Muscle layer of colon (tissue), 2 donors: ENCODE measurements at regions not wholly inside any gene's neighbourhood (a gene's known extent, or its start where the extent isn't known, plus 50 kb on each side); places are given as distances from the start of the nearest gene placed in this dataset.
"Not testable (repeated sequence)": the region's sequence is repeated elsewhere in the genome, so short reads cannot be mapped to it uniquely, and the experiment has no call there.

Experiments used
- H3K27ac ChIP-seq: one replicate; pipeline ENCODE4 v1.7.0; 2013; ENCODE audit warnings: low read depth, mild to moderate bottlenecking, low read length, moderate library complexity
- H3K27me3 ChIP-seq, 2 donors: one replicate each; pipeline ENCODE4 v1.7.0; 2013; ENCODE audit warnings: low read length in 2 of 2, mild to moderate bottlenecking in 2 of 2; ENCODE audit not compliant: insufficient read depth in 2 of 2, control insufficient read depth in 1 of 2
- H3K36me3 ChIP-seq: one replicate; pipeline ENCODE4 v1.7.0; 2013; ENCODE audit warnings: mild to moderate bottlenecking, low read length; ENCODE audit not compliant: insufficient read depth
- H3K4me1 ChIP-seq: one replicate; pipeline ENCODE4 v1.7.0; 2013; ENCODE audit warnings: mild to moderate bottlenecking, low read length; ENCODE audit not compliant: insufficient read depth
- H3K4me3 ChIP-seq, 2 donors: one replicate each; pipeline ENCODE4 v1.7.0; 2013; ENCODE audit warnings: low read length in 2 of 2, low read depth in 1 of 2, mild to moderate bottlenecking in 1 of 2, moderate library complexity in 1 of 2
- H3K9ac ChIP-seq: one replicate; pipeline ENCODE4 v1.7.0; 2013; ENCODE audit warnings: low read length
- H3K9me3 ChIP-seq: one replicate; pipeline ENCODE4 v1.7.0; 2013; ENCODE audit warnings: mild to moderate bottlenecking, low read length
- donor health status: abdominal sarcoma.
- donor health status: Adenocarcinoma of cecum.

GRCh38 chr6:56887086-56887485 is 67.8 kb upstream of the BEND6 start:
- Histone ChIP-seq H3K27me3 (no peaks in the 10 kb centered on the region), H3K4me3 (no peak overlapping the region), H3K9ac (no peak overlapping the region), H3K4me1 (peaks cover 8% of the 10 kb centered on the region), H3K36me3 (no peaks in the 10 kb centered on the region), H3K27ac (no peak overlapping the region), H3K9me3 (no peaks in the 10 kb centered on the region)

- no peaks in the 10 kb centered on the region for H3K27me3 ChIP-seq
- H3K9ac ChIP-seq = no peak overlapping the region
- no peaks in the 10 kb centered on the region for H3K36me3 ChIP-seq
- no peak overlapping the region for H3K4me3 ChIP-seq
- H3K9me3 ChIP-seq = no peaks in the 10 kb centered on the region
- no peak overlapping the region for H3K27ac ChIP-seq
- H3K4me1 ChIP-seq = no peaks in the 10 kb centered on the region
Measured at GRCh38 chr6:56877922-56878321, 77.0 kb upstream of the BEND6 start.

GRCh38 chr6:56875961-56876360 is 78.9 kb upstream of the BEND6 start:
- Histone ChIP-seq H3K4me3 (no peak overlapping the region), H3K36me3 (no peaks in the 10 kb centered on the region), H3K4me1 (no peaks in the 10 kb centered on the region), H3K27ac (no peak overlapping the region), H3K9ac (no peak overlapping the region), H3K9me3 (no peaks in the 10 kb centered on the region), H3K27me3 (no peaks in the 10 kb centered on the region)

- H3K4me1 ChIP-seq = no peaks in the 10 kb centered on the region
- no peak overlapping the region for H3K27ac ChIP-seq
- H3K36me3 ChIP-seq = no peaks in the 10 kb centered on the region
- H3K4me3 ChIP-seq = no peak overlapping the region
- H3K9ac ChIP-seq = no peak overlapping the region
- no peaks in the 10 kb centered on the region for H3K9me3 ChIP-seq
- H3K27me3 ChIP-seq = no peaks in the 10 kb centered on the region
Measured at GRCh38 chr6:56875523-56875922, 79.4 kb upstream of the BEND6 start.

- no peak overlapping the region for H3K27ac ChIP-seq
- H3K4me1 ChIP-seq = no peaks in the 10 kb centered on the region
- H3K9me3 ChIP-seq = no peaks in the 10 kb centered on the region
- no peaks in the 10 kb centered on the region for H3K27me3 ChIP-seq
- H3K4me3 ChIP-seq = no peak overlapping the region
- no peak overlapping the region for H3K9ac ChIP-seq
- H3K36me3 ChIP-seq = no peaks in the 10 kb centered on the region
Measured at GRCh38 chr6:56874328-56874727, 80.6 kb upstream of the BEND6 start.

- not testable (repeated sequence) for H3K4me1 ChIP-seq
Measured at GRCh38 chr6:56870053-56870452, 84.9 kb upstream of the BEND6 start.

GRCh38 chr6:56869346-56869745 is 85.6 kb upstream of the BEND6 start:
- Histone ChIP-seq H3K4me3 (no peak overlapping the region), H3K36me3 (no peaks in the 10 kb centered on the region), H3K27me3 (no peaks in the 10 kb centered on the region), H3K27ac (no peak overlapping the region), H3K9ac (no peak overlapping the region), H3K9me3 (no peaks in the 10 kb centered on the region), H3K4me1 (no peaks in the 10 kb centered on the region)

More at GRCh38 chr6:56870053-56870452, 84.9 kb upstream of the BEND6 start:
- not testable (repeated sequence) for H3K27ac ChIP-seq, H3K9me3 ChIP-seq, H3K36me3 ChIP-seq, H3K9ac ChIP-seq, H3K4me3 ChIP-seq, H3K27me3 ChIP-seq

GRCh38 chr6:56868687-56869086 is 86.2 kb upstream of the BEND6 start:
- no peak overlapping the region for H3K4me3 ChIP-seq
- no peak overlapping the region for H3K27ac ChIP-seq
- H3K4me1 ChIP-seq = no peaks in the 10 kb centered on the region
- no peaks in the 10 kb centered on the region for H3K36me3 ChIP-seq
- H3K9me3 ChIP-seq = no peaks in the 10 kb centered on the region
- H3K27me3 ChIP-seq = no peaks in the 10 kb centered on the region
- H3K9ac ChIP-seq = no peak overlapping the region

GRCh38 chr6:56866917-56867522 is 87.9 kb upstream of the BEND6 start:
- Histone ChIP-seq H3K27me3 (no peaks in the 10 kb centered on the region), H3K4me3 (no peak overlapping the region), H3K9me3 (no peaks in the 10 kb centered on the region), H3K4me1 (peaks cover 14% of the 10 kb centered on the region), H3K9ac (no peak overlapping the region), H3K36me3 (no peaks in the 10 kb centered on the region), H3K27ac (no peak overlapping the region)

- Histone ChIP-seq H3K4me3 (no peak overlapping the region), H3K36me3 (no peaks in the 10 kb centered on the region), H3K9ac (no peak overlapping the region), H3K27me3 (no peaks in the 10 kb centered on the region), H3K27ac (no peak overlapping the region), H3K9me3 (no peaks in the 10 kb centered on the region), H3K4me1 (peaks cover 14% of the 10 kb centered on the region)
Measured at GRCh38 chr6:56865081-56865875, 89.6 kb upstream of the BEND6 start.

- no peak overlapping the region for H3K4me3 ChIP-seq
- no peaks in the 10 kb centered on the region for H3K9me3 ChIP-seq
Measured at GRCh38 chr6:56864171-56864616, 90.7 kb upstream of the BEND6 start.

GRCh38 chr6:56863366-56863765 is 91.5 kb upstream of the BEND6 start:
- Histone ChIP-seq H3K9ac (no peak overlapping the region), H3K4me1 (peaks cover 14% of the 10 kb centered on the region), H3K4me3 (no peak overlapping the region), H3K9me3 (no peaks in the 10 kb centered on the region), H3K27ac (no peak overlapping the region), H3K27me3 (no peaks in the 10 kb centered on the region), H3K36me3 (no peaks in the 10 kb centered on the region)

More at GRCh38 chr6:56864171-56864616, 90.7 kb upstream of the BEND6 start:
- H3K27ac ChIP-seq = no peak overlapping the region
- no peaks in the 10 kb centered on the region for H3K27me3 ChIP-seq
- no peak overlapping the region for H3K9ac ChIP-seq
- no peaks in the 10 kb centered on the region for H3K36me3 ChIP-seq
- H3K4me1 ChIP-seq = peaks cover 14% of the 10 kb centered on the region
